Gastrocnemius medialis (tissue), 4 donors: ENCODE measurements at regions not wholly inside any gene's neighbourhood (a gene's known extent, or its start where the extent isn't known, plus 50 kb on each side); places are given as distances from the start of the nearest gene placed in this dataset.

Experiments
- POLR2A ChIP-seq, 2 donors: fragments of 450-650 bp; IDR thresholded peaks; one replicate each; pipeline ENCODE4 v1.6.1; 2017; ENCODE audit warnings: antibody characterized with exemption in 2 of 2, mild to moderate bottlenecking in 2 of 2, moderate library complexity in 2 of 2
- TF ChIP-seq, protein P1 (sequence below), 5 experiments: fragments of 450-650 bp in 3 of 5; fragments of 200-600 bp in 2 of 5; sonication (generic) in 2 of 5; IDR thresholded peaks in 4 of 5; conservative IDR thresholded peaks in 1 of 5; 1 replicate in 4 of 5; 2 replicates in 1 of 5; pipeline ENCODE4 v1.5.1; 2016 to 2019; ENCODE audit warnings: antibody characterized with exemption in 5 of 5, mild to moderate bottlenecking in 3 of 5, moderate library complexity in 3 of 5

DNA sequence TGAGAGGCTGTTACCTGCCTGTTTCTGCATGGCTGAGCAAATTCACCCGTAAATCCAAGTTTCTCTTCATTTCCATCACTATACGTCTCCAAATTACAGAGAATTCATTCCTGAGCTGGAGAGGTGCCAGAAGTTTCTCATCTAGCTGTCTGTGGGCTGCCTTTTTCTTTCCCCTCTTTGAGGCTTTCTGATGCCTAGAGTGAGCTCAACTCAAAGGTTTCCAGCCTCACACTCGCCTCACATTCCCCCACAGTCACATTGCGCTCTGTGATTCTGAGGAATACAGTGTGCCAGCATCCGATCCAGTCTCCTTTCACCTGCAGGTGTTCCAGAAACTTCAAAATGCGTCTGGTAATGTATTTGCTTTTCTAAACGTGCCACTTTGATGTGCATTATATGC lies 267.2 kb downstream of the MFSD1 start, which contains the start of gene IQCJ:
- TF ChIP-seq, protein P1, sequence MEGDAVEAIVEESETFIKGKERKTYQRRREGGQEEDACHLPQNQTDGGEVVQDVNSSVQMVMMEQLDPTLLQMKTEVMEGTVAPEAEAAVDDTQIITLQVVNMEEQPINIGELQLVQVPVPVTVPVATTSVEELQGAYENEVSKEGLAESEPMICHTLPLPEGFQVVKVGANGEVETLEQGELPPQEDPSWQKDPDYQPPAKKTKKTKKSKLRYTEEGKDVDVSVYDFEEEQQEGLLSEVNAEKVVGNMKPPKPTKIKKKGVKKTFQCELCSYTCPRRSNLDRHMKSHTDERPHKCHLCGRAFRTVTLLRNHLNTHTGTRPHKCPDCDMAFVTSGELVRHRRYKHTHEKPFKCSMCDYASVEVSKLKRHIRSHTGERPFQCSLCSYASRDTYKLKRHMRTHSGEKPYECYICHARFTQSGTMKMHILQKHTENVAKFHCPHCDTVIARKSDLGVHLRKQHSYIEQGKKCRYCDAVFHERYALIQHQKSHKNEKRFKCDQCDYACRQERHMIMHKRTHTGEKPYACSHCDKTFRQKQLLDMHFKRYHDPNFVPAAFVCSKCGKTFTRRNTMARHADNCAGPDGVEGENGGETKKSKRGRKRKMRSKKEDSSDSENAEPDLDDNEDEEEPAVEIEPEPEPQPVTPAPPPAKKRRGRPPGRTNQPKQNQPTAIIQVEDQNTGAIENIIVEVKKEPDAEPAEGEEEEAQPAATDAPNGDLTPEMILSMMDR (IDR thresholded peaks at IDR 0.05 in 4 of 5, conservative IDR thresholded peaks at IDR 0.05 in 1 of 5), result no peak
- no peak for TF ChIP-seq POLR2A (IDR thresholded peaks at IDR 0.05)
